C4-2B (cell line): ENCODE measurements at regions not wholly inside any gene's neighbourhood (a gene's known extent, or its start where the extent isn't known, plus 50 kb on each side); places are given as distances from the start of the nearest gene placed in this dataset.

ENCODE experiments used
- ZFX ChIP-seq: fragments of 450-650 bp; IDR thresholded peaks from 2 replicates; pipeline ENCODE4 v1.6.1; 2017
- TF ChIP-seq, protein P1 (sequence below): fragments of 450-650 bp; conservative IDR thresholded peaks from 2 replicates; pipeline ENCODE4 v1.5.1; 2017; ENCODE audit warnings: mild to moderate bottlenecking

DNA sequence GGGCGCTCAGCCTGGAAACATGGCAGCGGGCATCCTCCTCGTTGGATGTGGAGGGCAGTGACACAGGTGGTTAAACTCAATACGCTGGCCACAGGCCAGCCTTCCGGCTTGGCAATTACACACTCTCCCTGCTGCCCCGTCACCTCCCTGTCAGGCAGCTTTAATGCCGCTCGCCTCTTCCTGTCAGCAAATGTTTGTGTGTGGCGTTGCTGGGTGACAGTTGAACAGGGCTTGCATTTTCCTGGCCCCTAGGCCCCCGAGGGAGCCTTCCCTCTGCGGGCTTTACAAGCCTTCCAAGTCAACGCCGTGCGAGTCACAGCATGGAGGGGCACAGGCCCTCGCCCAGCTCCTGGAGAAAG is 620.0 kb downstream of the BCOR start:
- TF ChIP-seq, protein P1, sequence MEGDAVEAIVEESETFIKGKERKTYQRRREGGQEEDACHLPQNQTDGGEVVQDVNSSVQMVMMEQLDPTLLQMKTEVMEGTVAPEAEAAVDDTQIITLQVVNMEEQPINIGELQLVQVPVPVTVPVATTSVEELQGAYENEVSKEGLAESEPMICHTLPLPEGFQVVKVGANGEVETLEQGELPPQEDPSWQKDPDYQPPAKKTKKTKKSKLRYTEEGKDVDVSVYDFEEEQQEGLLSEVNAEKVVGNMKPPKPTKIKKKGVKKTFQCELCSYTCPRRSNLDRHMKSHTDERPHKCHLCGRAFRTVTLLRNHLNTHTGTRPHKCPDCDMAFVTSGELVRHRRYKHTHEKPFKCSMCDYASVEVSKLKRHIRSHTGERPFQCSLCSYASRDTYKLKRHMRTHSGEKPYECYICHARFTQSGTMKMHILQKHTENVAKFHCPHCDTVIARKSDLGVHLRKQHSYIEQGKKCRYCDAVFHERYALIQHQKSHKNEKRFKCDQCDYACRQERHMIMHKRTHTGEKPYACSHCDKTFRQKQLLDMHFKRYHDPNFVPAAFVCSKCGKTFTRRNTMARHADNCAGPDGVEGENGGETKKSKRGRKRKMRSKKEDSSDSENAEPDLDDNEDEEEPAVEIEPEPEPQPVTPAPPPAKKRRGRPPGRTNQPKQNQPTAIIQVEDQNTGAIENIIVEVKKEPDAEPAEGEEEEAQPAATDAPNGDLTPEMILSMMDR = no peak
- no peak for TF ChIP-seq ZFX
